H9 (cell line): ENCODE measurements at regions not wholly inside any gene's neighbourhood (a gene's known extent, or its start where the extent isn't known, plus 50 kb on each side); places are given as distances from the start of the nearest gene placed in this dataset.

Experiments
- DNase-seq: peaks from one replicate; pipeline ENCODE4 v3.0.0-alpha.2; 2017
- H2AFZ ChIP-seq: one replicate; pipeline ENCODE4 v1.6.1; 2013; ENCODE audit warnings: mild to moderate bottlenecking, low read length, control low read depth, moderate library complexity
- H2AK5ac ChIP-seq: 2 replicates; pipeline ENCODE4 v1.6.1; 2013; ENCODE audit warnings: low read length, control low read depth, mixed read lengths; ENCODE audit not compliant: insufficient read length
- H2BK120ac ChIP-seq: one replicate; pipeline ENCODE4 v1.6.1; 2013; ENCODE audit warnings: low read depth, mild to moderate bottlenecking, low read length, control low read depth, inconsistent platforms; ENCODE audit not compliant: poor library complexity, severe bottlenecking
- H2BK12ac ChIP-seq: 2 replicates; pipeline ENCODE4 v1.6.1; 2013; ENCODE audit warnings: low read length, control low read depth, mixed read lengths, low read depth; ENCODE audit not compliant: insufficient read length
- H2BK15ac ChIP-seq: 2 replicates; pipeline ENCODE4 v1.6.1; 2013; ENCODE audit warnings: low read depth, low read length, control low read depth
- H2BK20ac ChIP-seq: one replicate; pipeline ENCODE4 v1.6.1; 2013; ENCODE audit warnings: low read depth, mild to moderate bottlenecking, low read length, control low read depth, inconsistent platforms; ENCODE audit not compliant: poor library complexity, severe bottlenecking
- H2BK5ac ChIP-seq: 2 replicates; pipeline ENCODE4 v1.6.1; 2013; ENCODE audit warnings: low read length, control low read depth, mixed read lengths; ENCODE audit not compliant: insufficient read length
- H3K14ac ChIP-seq: 2 replicates; pipeline ENCODE4 v1.6.1; 2013; ENCODE audit warnings: low read length, control low read depth; ENCODE audit not compliant: insufficient read depth
- H3K18ac ChIP-seq: 2 replicates; pipeline ENCODE4 v1.6.1; 2013; ENCODE audit warnings: low read depth, mild to moderate bottlenecking, mixed read lengths, low read length, control low read depth; ENCODE audit not compliant: insufficient read length
- H3K23ac ChIP-seq: 2 replicates; pipeline ENCODE4 v1.6.1; 2013; ENCODE audit warnings: low read length, control low read depth, mixed read lengths, low read depth; ENCODE audit not compliant: insufficient read length
- H3K23me2 ChIP-seq: 2 replicates; pipeline ENCODE4 v1.6.1; 2013; ENCODE audit warnings: low read depth, mild to moderate bottlenecking, mixed read lengths, low read length, control low read depth; ENCODE audit not compliant: insufficient read length, poor library complexity, severe bottlenecking
- H3K27ac ChIP-seq: 2 replicates; pipeline ENCODE4 v1.5.1; 2013; ENCODE audit warnings: low read length, control low read depth, mixed read lengths, low read depth; ENCODE audit not compliant: insufficient read length
- H3K27me3 ChIP-seq: 2 replicates; pipeline ENCODE4 v1.6.1; 2013; ENCODE audit warnings: low read length, control low read depth, inconsistent platforms; ENCODE audit not compliant: insufficient read depth
- H3K4ac ChIP-seq: 2 replicates; pipeline ENCODE4 v1.6.1; 2013; ENCODE audit warnings: low read depth, mild to moderate bottlenecking, control low read depth, inconsistent platforms, low read length, moderate library complexity
- H3K4me1 ChIP-seq: 2 replicates; pipeline ENCODE4 v1.6.1; 2013; ENCODE audit warnings: low read length, control low read depth, inconsistent platforms; ENCODE audit not compliant: insufficient read depth
- H3K4me2 ChIP-seq: 2 replicates; pipeline ENCODE4 v1.6.1; 2013; ENCODE audit warnings: low read length, control low read depth, mixed read lengths; ENCODE audit not compliant: insufficient read length, insufficient read depth
- H3K56ac ChIP-seq: 2 replicates; pipeline ENCODE4 v1.6.1; 2013; ENCODE audit warnings: low read depth, mild to moderate bottlenecking, mixed read lengths, low read length, control low read depth; ENCODE audit not compliant: insufficient read length
- H3K79me1 ChIP-seq: 2 replicates; pipeline ENCODE4 v1.6.1; 2013; ENCODE audit warnings: low read depth, mild to moderate bottlenecking, moderate library complexity, low read length, control low read depth, inconsistent platforms; ENCODE audit not compliant: insufficient read depth, poor library complexity, severe bottlenecking
- H3K79me2 ChIP-seq: 2 replicates; pipeline ENCODE4 v1.6.1; 2013; ENCODE audit warnings: low read length, control low read depth, inconsistent platforms; ENCODE audit not compliant: insufficient read depth
- H3K9ac ChIP-seq: 2 replicates; pipeline ENCODE4 v1.6.1; 2013; ENCODE audit warnings: low read length, control low read depth, mixed read lengths; ENCODE audit not compliant: insufficient read length; ENCODE audit errors: extremely low read depth
- H3K9me3 ChIP-seq: one replicate; pipeline ENCODE4 v1.6.1; 2013; ENCODE audit warnings: low read depth, low read length, inconsistent platforms; ENCODE audit not compliant: control insufficient read depth
- H3T11ph ChIP-seq: one replicate; pipeline ENCODE4 v1.6.1; 2013; ENCODE audit warnings: mild to moderate bottlenecking, low read length, control low read depth, inconsistent platforms
- H4K20me1 ChIP-seq: one replicate; pipeline ENCODE4 v1.6.1; 2013; ENCODE audit not compliant: control insufficient read depth, insufficient read length, insufficient read depth
- H4K5ac ChIP-seq: 2 replicates; pipeline ENCODE4 v1.6.1; 2013; ENCODE audit warnings: low read depth, mild to moderate bottlenecking, mixed read lengths, low read length, control low read depth; ENCODE audit not compliant: insufficient read length
- H4K8ac ChIP-seq: replicated peaks from 2 replicates; pipeline ENCODE4 v1.6.1; 2013; ENCODE audit warnings: low read length, control low read depth, mixed read lengths, low read depth; ENCODE audit not compliant: insufficient read length
- H4K91ac ChIP-seq: 2 replicates; pipeline ENCODE4 v1.6.1; 2013; ENCODE audit warnings: low read depth, mild to moderate bottlenecking, moderate library complexity, mixed read lengths, low read length, control low read depth; ENCODE audit not compliant: insufficient read length
- H3K27ac Mint-ChIP-seq, 3 experiments: 2 replicates in 2 of 3; 3 replicates in 1 of 3; pipeline ENCODE4 v1.8.0; 2020 to 2021; ENCODE audit warnings: mixed read lengths in 3 of 3, mild to moderate bottlenecking in 1 of 3, moderate library complexity in 1 of 3
- H3K27me3 Mint-ChIP-seq: 2 replicates; pipeline ENCODE4 v1.8.0; 2021; ENCODE audit warnings: low read depth, mild to moderate bottlenecking, moderate library complexity, mixed read lengths
- H3K36me3 Mint-ChIP-seq, 3 experiments: 2 replicates in 2 of 3; 3 replicates in 1 of 3; pipeline ENCODE4 v1.8.0; 2020 to 2021; ENCODE audit warnings: low read depth in 3 of 3, mixed read lengths in 3 of 3; ENCODE audit not compliant: insufficient read depth in 1 of 3
- H3K4me1 Mint-ChIP-seq, 2 experiments: 2 replicates each; pipeline ENCODE4 v1.8.0; 2020; ENCODE audit warnings: mixed read lengths in 2 of 2
- H3K4me3 Mint-ChIP-seq, 2 experiments: 2 replicates in 1 of 2; 3 replicates in 1 of 2; pipeline ENCODE4 v1.8.0; 2020 to 2021; ENCODE audit warnings: mild to moderate bottlenecking in 2 of 2, mixed read lengths in 2 of 2, moderate library complexity in 1 of 2
- H3K9me3 Mint-ChIP-seq, 2 experiments: 2 replicates in 1 of 2; 3 replicates in 1 of 2; pipeline ENCODE4 v1.8.0; 2020; ENCODE audit warnings: mild to moderate bottlenecking in 2 of 2, mixed read lengths in 2 of 2, moderate library complexity in 1 of 2
- CTCF ChIP-seq: fragments of 200-600 bp; sonication (generic); conservative IDR thresholded peaks from 3 replicates; pipeline ENCODE4 v1.8.0; 2021; ENCODE audit warnings: antibody characterized with exemption, mild to moderate bottlenecking
- WGBS: extraction: QIAGEN DNeasy Blood & Tissue Kit; methylation state at CpG from one replicate; pipeline ENCODE4 v1.1.7; 2013; ENCODE audit warnings: missing lambda C conversion rate, low lambda C conversion rate, mixed read lengths; ENCODE audit not compliant: insufficient read length; ENCODE audit errors: extremely low coverage; 5-methylcytosine and 5-hydroxymethylcytosine counted together

- Histone ChIP-seq H3K4me2 (no peak overlapping the region), H3K56ac (no peak overlapping the region), H3K4ac (no peak overlapping the region), H3K79me1 (no peaks in the 10 kb centered on the region), H2AFZ (no peak overlapping the region), H2BK20ac (no peak overlapping the region), H2BK12ac (no peak overlapping the region), H2BK5ac (no peak overlapping the region), H2BK120ac (no peak overlapping the region), H2AK5ac (no peak overlapping the region), H4K8ac (no peak overlapping the region), H4K5ac (no peak overlapping the region), H4K20me1 (no peaks in the 10 kb centered on the region), H4K91ac (no peak overlapping the region), H3K18ac (no peak overlapping the region), H3K4me1 (peaks cover 4% of the 10 kb centered on the region; the same call in 1 of the 2 replicates), H3K23me2 (no peaks in the 10 kb centered on the region), H3T11ph (no peak overlapping the region), H3K27me3 (no peaks in the 10 kb centered on the region), H3K27ac (no peak overlapping the region), H3K14ac (no peak overlapping the region), H2BK15ac (no peak overlapping the region), H3K79me2 (no peaks in the 10 kb centered on the region), H3K23ac (no peak overlapping the region), H3K9me3 (no peaks in the 10 kb centered on the region), H3K9ac (no peak overlapping the region)
- Mint-ChIP-seq H3K27me3 (peaks cover 1% of the 10 kb centered on the region; the same call in 1 of the 2 replicates), H3K4me1 (peaks cover 30 to 44% of the 10 kb centered on the region in 2 experiments), H3K36me3 (peaks cover 0 to 2% (median 0%) of the 10 kb centered on the region in 3 experiments; a peak in 1 of 7 replicates), H3K9me3 (no peaks in the 10 kb centered on the region), H3K27ac (no peak overlapping the region), H3K4me3 (no peak overlapping the region)
- TF ChIP-seq CTCF = no peak
- no peak for DNase-seq
- WGBS = no CpG with 5 or more reads among the region's 28 CpGs
These were observed 323.8 kb upstream of the IRX4 start for GRCh38 chr5:2206293-2207108.
